LHCN-M2 (cell line): ENCODE measurements at regions not wholly inside any gene's neighbourhood (a gene's known extent, or its start where the extent isn't known, plus 50 kb on each side); places are given as distances from the start of the nearest gene placed in this dataset.

Experiments used
- DNase-seq: peaks from one replicate; pipeline ENCODE4 v3.0.0-alpha.2; 2012; ENCODE audit warnings: low read depth

DNA sequence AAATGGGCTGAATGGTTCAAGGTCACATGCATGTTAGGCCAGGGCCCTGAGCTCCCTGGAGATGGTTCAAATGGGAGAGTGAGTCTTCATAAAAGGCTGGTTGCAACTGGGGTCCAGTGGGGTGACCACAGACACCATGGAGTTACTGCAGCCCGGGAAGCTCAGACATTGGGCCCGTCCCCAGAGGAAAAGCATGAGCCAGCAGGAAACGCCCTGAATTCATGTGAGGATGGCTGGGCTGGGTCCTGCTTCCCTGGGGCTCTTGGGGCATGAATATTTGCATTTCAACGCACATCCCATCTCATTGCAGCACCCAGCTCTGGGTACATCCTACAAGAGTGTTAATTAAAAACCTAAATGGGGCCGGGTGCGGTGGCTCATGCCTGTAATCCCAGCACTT is 549.0 kb downstream of the TCERG1L start:
- no peak for DNase-seq

DNA sequence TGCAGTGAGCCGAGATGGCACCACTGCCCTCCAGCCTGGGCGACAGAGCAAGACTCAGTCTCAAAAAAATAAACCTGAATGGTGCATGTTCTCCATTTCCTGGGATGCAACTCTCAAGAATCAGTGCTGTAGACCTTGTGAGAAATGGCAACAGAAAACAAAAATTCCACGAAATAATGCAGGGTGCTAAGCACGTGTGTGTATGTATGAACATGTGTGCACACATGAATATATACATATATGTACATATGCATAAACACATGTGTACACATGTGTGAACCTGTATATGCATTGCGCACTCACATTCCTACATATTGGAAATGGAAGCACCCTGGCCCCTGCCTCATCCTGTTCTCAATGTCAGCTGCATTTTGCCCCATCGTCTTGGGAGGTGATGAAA is 548.5 kb downstream of the TCERG1L start:
- DNase-seq = no peak

- DNase-seq = no peak
These were observed 548.0 kb downstream of the TCERG1L start for GRCh38 chr10:130763491-130763890.

GRCh38 chr10:130764651-130765050 is 546.9 kb downstream of the TCERG1L start:
- DNase-seq = no peak

DNA sequence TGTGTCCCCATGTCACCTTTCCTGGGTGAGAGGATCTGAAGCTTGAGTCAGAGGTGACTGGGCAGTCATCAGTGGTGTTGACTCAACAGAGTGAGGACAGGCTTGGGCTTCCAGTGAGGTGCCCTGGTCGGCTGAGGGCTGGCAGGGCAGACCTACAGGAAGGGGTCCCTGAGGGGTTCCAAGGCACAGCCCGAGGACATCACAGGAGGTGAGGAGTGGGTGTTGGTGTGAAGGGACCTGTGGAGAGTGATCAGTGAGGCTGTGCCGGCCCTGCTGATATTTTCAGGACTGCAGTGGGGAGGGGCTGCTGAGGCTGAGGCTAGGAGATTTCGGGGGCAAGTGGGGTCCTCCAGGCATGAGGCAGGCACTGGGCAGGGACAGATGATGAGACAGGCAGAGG is 545.5 kb downstream of the TCERG1L start:
- no peak for DNase-seq

- DNase-seq = no peak
These were observed 544.3 kb downstream of the TCERG1L start for GRCh38 chr10:130767116-130767730.

DNA sequence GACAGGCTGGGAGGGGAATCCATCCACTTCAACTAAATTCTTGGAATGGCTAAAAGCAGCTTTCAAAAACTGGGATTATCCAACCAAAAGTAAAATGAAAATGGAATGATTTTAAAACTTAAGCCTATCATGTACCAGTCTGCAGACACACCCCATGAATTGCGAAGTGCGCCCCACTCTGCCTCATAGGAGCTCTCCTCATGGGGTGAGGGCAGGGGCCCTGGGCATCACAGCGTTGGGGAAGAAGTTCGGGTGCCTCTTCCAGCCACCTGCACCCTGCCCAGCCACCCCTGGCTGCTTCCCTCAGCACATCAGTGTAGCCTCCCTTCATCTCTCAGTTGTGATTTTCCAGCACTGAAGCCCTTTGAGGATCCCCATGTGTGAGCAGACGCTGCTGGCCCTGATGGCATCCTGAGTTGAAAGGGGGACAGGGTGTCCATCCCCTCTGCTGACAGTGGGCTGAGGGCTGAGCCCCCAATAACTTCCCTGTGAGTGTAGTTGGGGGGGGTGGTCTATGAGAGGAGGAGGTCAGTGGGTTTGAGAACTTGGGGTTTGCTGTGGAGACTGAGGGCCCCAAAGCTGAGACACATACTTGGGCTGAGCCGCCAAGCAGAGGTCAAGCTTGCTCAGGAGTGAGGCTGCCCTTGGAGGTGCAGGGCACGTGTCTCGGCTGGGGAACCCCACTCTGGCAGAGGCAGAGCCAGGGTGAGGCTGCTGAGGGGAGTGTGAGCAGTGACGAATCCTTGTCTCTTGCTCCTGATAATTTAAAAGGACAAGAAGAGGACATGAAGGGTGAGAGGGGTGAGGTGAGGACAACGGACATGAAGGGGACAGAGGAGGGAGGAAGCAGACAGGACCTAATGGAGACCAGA is 542.1 kb downstream of the TCERG1L start:
- no peak for DNase-seq

GRCh38 chr10:130770018-130770630 is 541.4 kb downstream of the TCERG1L start:
- no peak for DNase-seq

GRCh38 chr10:130771491-130771946 is 540.0 kb downstream of the TCERG1L start:
- no peak for DNase-seq

DNA sequence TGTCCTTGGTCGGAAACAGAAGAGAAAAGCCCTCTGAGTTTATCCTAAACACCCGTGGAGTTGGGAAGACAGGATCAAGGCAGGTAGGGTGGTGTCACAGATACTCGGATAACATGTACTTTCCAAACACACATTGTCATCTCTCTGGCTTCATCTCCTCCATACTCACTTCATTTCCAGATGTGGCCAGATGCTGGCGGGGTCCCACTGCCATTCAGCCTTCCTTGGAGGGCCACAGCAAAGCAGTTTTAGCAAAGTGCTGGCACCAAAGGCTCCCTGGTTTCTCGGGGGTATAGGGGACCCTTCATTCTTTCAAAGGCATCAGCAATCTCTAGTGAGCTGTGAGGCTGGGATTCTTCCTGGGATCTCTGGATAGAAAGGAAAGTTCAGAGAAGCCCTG is 539.5 kb downstream of the TCERG1L start:
- no peak for DNase-seq

- DNase-seq = no peak
These were observed 538.8 kb downstream of the TCERG1L start for GRCh38 chr10:130772676-130773075.

GRCh38 chr10:130773941-130774340 is 537.6 kb downstream of the TCERG1L start:
- no peak for DNase-seq

DNA sequence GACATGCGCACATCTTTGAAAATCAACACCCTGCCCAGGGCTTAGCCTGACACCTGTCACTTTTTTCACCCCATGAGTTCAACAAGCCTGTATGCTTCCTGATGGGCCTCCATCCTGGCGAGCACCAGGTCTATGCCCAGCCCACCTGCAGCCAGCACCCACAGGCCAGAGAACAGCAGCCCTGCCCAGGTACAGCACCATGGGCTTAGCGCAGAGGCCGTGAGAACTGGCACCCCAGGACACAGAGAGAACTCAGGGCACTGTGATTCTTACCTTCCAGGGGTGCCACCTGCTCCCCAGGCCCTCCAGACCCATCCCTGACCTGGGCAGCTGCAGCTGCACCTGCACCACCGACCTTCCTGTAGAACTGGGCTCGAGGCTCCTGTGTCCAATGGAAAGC is 536.6 kb downstream of the TCERG1L start:
- DNase-seq = no peak

GRCh38 chr10:130775311-130775710 is 536.2 kb downstream of the TCERG1L start:
- no peak for DNase-seq

DNA sequence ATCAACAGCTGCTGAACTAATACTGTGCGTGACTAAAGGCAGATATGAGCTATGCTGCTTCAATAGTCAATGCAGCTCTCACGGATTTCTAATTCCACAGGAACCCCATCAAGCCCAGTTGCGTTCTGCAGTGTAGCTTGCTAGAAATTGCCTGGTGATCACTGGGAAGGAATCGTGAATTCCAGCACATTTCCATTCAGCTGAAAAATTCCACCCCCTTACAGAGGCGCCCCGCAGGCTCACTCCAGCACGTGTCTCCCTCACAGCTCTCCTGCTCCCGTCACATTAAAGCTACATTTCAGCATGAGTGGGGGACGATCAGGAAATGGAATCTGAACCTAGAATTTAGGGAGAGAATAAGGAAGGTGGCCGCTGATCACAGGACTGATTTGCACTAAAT is 534.8 kb downstream of the TCERG1L start:
- DNase-seq = no peak

- no peak for DNase-seq
These were observed 533.9 kb downstream of the TCERG1L start for GRCh38 chr10:130777507-130778165.

- DNase-seq = no peak
These were observed 533.4 kb downstream of the TCERG1L start for GRCh38 chr10:130778166-130778545.

DNA sequence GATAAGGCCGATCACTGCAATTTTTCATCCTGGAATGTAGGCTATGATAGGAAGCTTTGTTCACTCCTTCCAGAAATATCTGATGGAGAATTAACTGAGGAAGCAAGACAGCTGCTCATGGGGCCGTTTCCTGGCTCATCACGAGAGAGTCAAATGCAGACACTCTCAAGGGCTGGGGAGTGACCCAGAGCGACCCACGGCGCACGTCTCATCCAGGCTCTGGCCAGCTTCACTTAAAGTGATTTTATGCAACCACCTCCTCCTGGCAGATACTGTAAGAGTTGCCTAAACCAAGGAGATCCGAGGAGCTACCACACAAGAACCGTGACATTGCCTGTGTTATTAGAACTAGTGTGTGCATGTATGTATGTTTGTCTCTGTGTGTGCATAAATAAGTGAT is 530.8 kb downstream of the TCERG1L start:
- no peak for DNase-seq

GRCh38 chr10:130781206-130781605 is 530.3 kb downstream of the TCERG1L start:
- DNase-seq = no peak

GRCh38 chr10:130781623-130782022 is 529.9 kb downstream of the TCERG1L start:
- DNase-seq = no peak

GRCh38 chr10:130782467-130782866 is 529.1 kb downstream of the TCERG1L start:
- DNase-seq = no peak

DNA sequence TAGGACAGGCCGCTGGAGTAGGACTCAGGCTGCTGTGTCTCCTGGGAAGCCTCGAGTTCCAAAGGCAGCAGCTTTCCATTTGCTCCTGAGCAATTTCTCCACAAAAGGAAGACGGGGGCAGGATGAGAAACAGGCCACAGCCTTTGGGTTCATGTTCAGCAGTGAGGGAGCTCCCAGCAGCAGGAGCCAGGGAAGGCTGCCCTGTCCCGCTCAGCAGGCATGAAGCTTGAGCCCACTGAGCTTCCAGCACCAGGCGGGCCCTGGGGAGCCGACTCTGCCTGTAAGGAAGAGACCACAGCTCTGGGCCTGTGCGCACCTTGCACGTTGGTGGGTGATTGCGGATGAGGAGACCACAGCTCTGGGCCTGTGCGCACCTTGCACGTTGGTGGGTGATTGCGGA is 527.2 kb downstream of the TCERG1L start:
- no peak for DNase-seq
